Stomach (tissue), 8 donors: ENCODE measurements at regions not wholly inside any gene's neighbourhood (a gene's known extent, or its start where the extent isn't known, plus 50 kb on each side); places are given as distances from the start of the nearest gene placed in this dataset.

Experiments
- DNase-seq, 2 donors: peaks; one replicate each; pipeline versions ENCODE4 v3.0.0 to v3.0.0-alpha.2; 2013 to 2019
- H3K27ac ChIP-seq, 5 donors: fragments of 200-600 bp in 4 of 5; sonication (generic) in 4 of 5; one replicate each; pipeline ENCODE4 v1.5.1; 2013 to 2019; ENCODE audit warnings: mild to moderate bottlenecking in 1 of 5, moderate library complexity in 1 of 5
- H3K27me3 ChIP-seq, 3 donors: fragments of 200-600 bp; sonication (generic); one replicate each; pipeline ENCODE4 v1.5.1; 2017 to 2019; ENCODE audit warnings: mixed run types in 1 of 3
- H3K36me3 ChIP-seq, 4 donors: fragments of 200-600 bp; sonication (generic); 1 replicate in 3 of 4; 2 replicates in 1 of 4; pipeline ENCODE4 v1.5.1; 2016 to 2019
- H3K4me1 ChIP-seq, 4 donors: fragments of 200-600 bp; sonication (generic); one replicate each; pipeline ENCODE4 v1.5.1; 2016 to 2019
- H3K4me3 ChIP-seq, 4 donors: fragments of 200-600 bp; sonication (generic) in 3 of 4; one replicate each; pipeline ENCODE4 v1.5.1; 2016 to 2019; ENCODE audit warnings: mild to moderate bottlenecking in 1 of 4
- H3K9me3 ChIP-seq, 4 donors: fragments of 200-600 bp; sonication (generic); one replicate each; pipeline ENCODE4 v1.5.1; 2016 to 2019
- EP300 ChIP-seq: sonication (generic); formaldehyde crosslinking; IDR thresholded peaks from one replicate; pipeline ENCODE4 v1.6.1; 2017; ENCODE audit warnings: antibody characterized with exemption
- POLR2A ChIP-seq, 4 donors: fragments of 450-650 bp; IDR thresholded peaks; one replicate each; pipeline ENCODE4 v1.6.1; 2016; ENCODE audit warnings: antibody characterized with exemption in 4 of 4, control low read depth in 2 of 4, mild to moderate bottlenecking in 1 of 4, moderate library complexity in 1 of 4
- POLR2AphosphoS5 ChIP-seq, 3 donors: sonication (generic); formaldehyde crosslinking; IDR thresholded peaks; one replicate each; pipeline ENCODE4 v1.6.1; 2016; ENCODE audit warnings: antibody characterized with exemption in 3 of 3
- WGBS, 5 donors: extraction: QIAGEN DNeasy Blood & Tissue Kit in 3 of 5; methylation state at CpG; one replicate each; pipeline versions ENCODE4 v1.1.5 to v1.1.7; 2013 to 2018; 5-methylcytosine and 5-hydroxymethylcytosine counted together
- intact Hi-C: fragments of 100-400 bp; cut with DNase I; formaldehyde crosslinking; loops from one replicate; pipeline ENCODE4 v1.15.1; 2023; ENCODE audit warnings: low total_unique reads
- TF ChIP-seq, protein P1 (sequence below), 7 experiments: fragments of 450-650 bp in 4 of 7; fragments of 200-600 bp in 3 of 7; sonication (generic) in 3 of 7; IDR thresholded peaks; one replicate each; pipeline ENCODE4 v1.5.1; 2016 to 2019; ENCODE audit warnings: antibody characterized with exemption in 7 of 7, control low read depth in 2 of 7, mild to moderate bottlenecking in 1 of 7
- donor health status: healthy with polysubstance abuse.
- donor health status: Bipolar disorder and iron deficiency.
- donor health status: healthy.

GRCh38 chr4:174172274-174172673 is 111.2 kb downstream of the FBXO8 start:
- no peaks in the 10 kb centered on the region for H3K9me3 ChIP-seq
- intact Hi-C loops, result no loop called here
- no peaks in the 10 kb centered on the region for H3K27me3 ChIP-seq
- H3K4me1 ChIP-seq, result no peaks in the 10 kb centered on the region
- TF ChIP-seq POLR2A (IDR thresholded peaks at IDR 0.05) (no peak), POLR2AphosphoS5 (IDR thresholded peaks at IDR 0.05) (no peak), EP300 (no peak)
- TF ChIP-seq, protein P1, sequence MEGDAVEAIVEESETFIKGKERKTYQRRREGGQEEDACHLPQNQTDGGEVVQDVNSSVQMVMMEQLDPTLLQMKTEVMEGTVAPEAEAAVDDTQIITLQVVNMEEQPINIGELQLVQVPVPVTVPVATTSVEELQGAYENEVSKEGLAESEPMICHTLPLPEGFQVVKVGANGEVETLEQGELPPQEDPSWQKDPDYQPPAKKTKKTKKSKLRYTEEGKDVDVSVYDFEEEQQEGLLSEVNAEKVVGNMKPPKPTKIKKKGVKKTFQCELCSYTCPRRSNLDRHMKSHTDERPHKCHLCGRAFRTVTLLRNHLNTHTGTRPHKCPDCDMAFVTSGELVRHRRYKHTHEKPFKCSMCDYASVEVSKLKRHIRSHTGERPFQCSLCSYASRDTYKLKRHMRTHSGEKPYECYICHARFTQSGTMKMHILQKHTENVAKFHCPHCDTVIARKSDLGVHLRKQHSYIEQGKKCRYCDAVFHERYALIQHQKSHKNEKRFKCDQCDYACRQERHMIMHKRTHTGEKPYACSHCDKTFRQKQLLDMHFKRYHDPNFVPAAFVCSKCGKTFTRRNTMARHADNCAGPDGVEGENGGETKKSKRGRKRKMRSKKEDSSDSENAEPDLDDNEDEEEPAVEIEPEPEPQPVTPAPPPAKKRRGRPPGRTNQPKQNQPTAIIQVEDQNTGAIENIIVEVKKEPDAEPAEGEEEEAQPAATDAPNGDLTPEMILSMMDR (IDR thresholded peaks at IDR 0.05), result no peak
- no peak for DNase-seq
- H3K36me3 ChIP-seq, result no peaks in the 10 kb centered on the region
- H3K4me3 ChIP-seq, result no peak overlapping the region
- no peak overlapping the region for H3K27ac ChIP-seq
- WGBS, 5 donors, result 57 to 73% (median 63%) methylated on average over 3 of the region's 3 CpGs

DNA sequence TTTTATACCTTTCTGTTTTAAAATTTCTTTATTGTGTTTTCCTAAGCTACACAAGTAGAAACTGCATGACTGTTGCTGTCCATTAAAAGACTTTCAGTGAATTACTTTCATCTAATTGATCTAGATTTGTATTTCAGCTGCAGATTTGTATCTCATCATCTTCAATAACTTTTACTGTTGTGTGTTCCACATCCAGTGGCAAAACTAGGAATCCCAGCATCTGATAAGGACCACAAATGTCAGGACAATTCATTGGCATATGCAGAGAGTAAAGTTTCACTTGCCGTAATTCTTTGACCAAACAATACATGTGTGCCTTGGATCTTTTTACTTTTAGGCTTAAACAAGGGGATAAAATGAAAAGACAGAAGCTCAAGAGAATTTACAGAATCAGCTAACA is 112.6 kb downstream of the FBXO8 start:
- no peak overlapping the region for H3K27ac ChIP-seq
- H3K4me3 ChIP-seq, result no peak overlapping the region
- H3K36me3 ChIP-seq, result no peaks in the 10 kb centered on the region
- intact Hi-C loops, result no loop called here
- WGBS, 5 donors, result 58 to 97% (median 87%) methylated on average over 1 of the region's 1 CpG
- TF ChIP-seq EP300 (no peak), POLR2A (IDR thresholded peaks at IDR 0.05) (no peak), POLR2AphosphoS5 (IDR thresholded peaks at IDR 0.05) (no peak)
- TF ChIP-seq, protein P1 (IDR thresholded peaks at IDR 0.05), result no peak
- H3K4me1 ChIP-seq, result no peaks in the 10 kb centered on the region
- no peaks in the 10 kb centered on the region for H3K27me3 ChIP-seq
- no peaks in the 10 kb centered on the region for H3K9me3 ChIP-seq
- DNase-seq, result no peak

DNA sequence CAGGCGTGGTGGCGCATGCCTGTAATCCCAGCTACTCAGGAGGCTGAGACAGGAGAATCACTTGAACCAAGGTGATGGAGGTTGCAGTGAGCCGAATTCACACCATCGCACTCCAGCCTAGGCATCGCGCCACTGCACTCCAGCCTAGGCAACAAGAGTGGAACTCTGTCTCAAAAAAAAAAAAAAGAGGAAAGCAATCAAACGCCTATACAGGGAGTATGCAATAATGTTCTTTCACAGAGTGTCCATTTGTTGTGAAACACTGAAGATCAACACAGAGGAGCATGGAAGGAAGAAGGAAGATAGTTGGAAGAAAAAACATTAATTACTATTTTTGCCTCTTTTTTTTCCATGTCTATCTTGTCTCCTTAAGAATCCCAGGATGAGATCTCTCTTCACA is 113.4 kb downstream of the FBXO8 start:
- no peak overlapping the region for H3K4me3 ChIP-seq
- H3K36me3 ChIP-seq, result no peaks in the 10 kb centered on the region
- intact Hi-C loops, result no loop called here
- H3K27ac ChIP-seq, result no peak overlapping the region
- H3K9me3 ChIP-seq, result no peaks in the 10 kb centered on the region
- no peak for DNase-seq
- TF ChIP-seq, protein P1 (IDR thresholded peaks at IDR 0.05), result no peak
- TF ChIP-seq POLR2AphosphoS5 (IDR thresholded peaks at IDR 0.05) (no peak), POLR2A (IDR thresholded peaks at IDR 0.05) (no peak), EP300 (no peak)
- no peaks in the 10 kb centered on the region for H3K27me3 ChIP-seq
- WGBS, 5 donors, result 93 to 95% (median 93%) methylated on average over 7 of the region's 7 CpGs
- H3K4me1 ChIP-seq, result no peaks in the 10 kb centered on the region

DNA sequence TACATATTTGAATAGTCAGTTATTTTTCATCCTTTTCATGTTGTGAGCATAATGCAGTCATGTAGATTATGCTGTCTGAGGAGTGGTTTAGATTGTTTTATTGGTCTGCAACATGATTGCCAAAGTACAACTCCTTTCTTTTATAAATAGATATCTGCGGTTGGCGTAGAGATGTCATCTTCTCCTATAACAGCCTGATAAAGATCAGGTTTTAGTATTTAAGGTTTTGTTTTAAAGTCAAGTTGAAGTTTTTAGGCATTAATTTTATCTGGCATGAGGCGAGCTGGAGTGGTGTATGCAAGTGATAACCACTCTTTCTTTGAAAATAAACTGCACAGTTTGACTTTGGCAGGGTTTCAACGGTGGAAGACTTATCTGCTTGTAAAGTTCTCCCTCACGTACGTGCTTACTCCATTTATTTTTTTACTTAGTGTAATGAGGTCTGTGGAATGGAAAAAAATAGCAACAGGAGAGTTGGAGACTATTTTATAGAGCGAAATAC is 126.3 kb downstream of the FBXO8 start:
- Histone ChIP-seq H3K36me3 (no peaks in the 10 kb centered on the region), H3K4me1 (peaks cover 0 to 21% (median 4%) of the 10 kb centered on the region in 4 donors), H3K27me3 (no peaks in the 10 kb centered on the region), H3K27ac (peak overlapping the region in 1 of 5 donors; percentile 32), H3K4me3 (no peak overlapping the region), H3K9me3 (no peaks in the 10 kb centered on the region)
- DNase-seq, result peak in 1 of 2 donors; percentile 50
- whole genome bisulfite sequencing, 5 donors, result 24 to 40% (median 36%) methylated on average over 7 of the region's 7 CpGs
- no peak for TF ChIP-seq EP300
- TF ChIP-seq POLR2A (IDR thresholded peaks at IDR 0.05), result no peak
- TF ChIP-seq, protein P1 (IDR thresholded peaks at IDR 0.05), result no peak
- intact Hi-C loops, result no loop called here
